Activated T-helper 1 cell treated with Interleukin-2 at 50 U/mL for 16 hours (primary cell): ENCODE measurements at regions not wholly inside any gene's neighbourhood (a gene's known extent, or its start where the extent isn't known, plus 50 kb on each side); places are given as distances from the start of the nearest gene placed in this dataset.
"Not testable (repeated sequence)": the region's sequence is repeated elsewhere in the genome, so short reads cannot be mapped to it uniquely, and the experiment has no call there.

Experiments
- DNase-seq: peaks from one replicate; pipeline ENCODE4 v3.0.0-alpha.2; 2020; ENCODE audit warnings: low read depth

DNA sequence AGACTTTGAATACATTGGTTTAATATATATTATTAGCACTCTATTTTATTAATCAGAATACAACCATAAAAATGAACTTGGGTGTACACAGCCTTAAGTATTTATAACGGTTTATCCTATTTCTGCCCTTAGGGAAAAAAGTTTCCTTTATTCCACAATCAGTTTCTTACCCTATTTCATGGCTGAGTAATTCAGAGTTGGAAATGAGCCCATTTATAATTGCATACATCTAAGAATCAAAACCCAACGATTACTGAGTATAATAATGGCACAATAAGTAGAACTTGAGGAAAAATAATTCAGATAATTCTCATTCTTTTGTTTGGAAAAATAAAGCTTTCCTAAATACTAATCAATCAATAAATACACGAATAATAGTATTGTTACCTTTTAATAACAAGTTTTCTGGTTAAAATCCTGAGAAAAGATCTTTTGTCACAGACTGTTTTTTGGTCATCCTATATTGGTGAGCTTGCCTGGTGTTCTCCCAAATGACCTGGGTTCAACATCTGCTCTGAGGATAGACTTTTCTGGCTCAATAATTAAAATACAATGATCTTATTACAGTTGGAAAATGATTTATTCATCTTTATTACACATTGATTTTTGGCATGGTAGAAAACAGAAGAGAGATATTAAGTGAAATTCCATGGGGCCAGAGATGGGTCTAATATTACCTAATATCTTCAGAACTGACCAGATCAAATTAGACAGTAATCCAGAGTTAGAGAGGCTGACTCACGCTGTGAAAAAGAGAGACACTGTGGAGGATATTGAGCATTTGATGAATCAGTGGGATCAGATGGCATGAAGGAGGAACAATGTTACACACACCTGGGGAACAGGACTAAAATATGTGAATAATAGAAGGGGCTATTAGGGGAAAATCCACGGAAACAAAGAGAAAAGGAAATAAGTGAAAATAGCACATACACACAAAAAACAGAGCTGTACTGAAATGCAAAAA is 162.1 kb upstream of the TBX18 start:
- DNase-seq: no peak

DNA sequence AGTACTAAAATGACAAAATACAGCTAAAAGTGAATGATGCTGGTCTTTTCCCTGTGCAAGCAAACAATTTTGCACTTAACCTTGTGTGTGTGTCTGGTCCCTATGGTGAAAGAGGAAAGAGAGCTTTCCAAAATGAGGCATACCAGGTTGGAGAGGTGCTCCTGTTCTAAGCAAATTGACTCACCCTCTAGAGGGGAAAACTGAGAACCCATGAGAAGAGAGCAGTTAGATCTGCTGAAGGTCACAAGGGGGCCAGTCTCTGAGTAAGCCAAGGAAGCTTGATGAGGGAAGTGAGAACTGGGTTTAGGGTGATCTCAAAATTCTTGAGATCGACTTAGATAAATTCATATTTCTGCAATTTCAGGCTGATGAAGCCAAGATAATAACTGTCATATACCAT is 157.5 kb upstream of the TBX18 start:
- DNase-seq: no peak

DNA sequence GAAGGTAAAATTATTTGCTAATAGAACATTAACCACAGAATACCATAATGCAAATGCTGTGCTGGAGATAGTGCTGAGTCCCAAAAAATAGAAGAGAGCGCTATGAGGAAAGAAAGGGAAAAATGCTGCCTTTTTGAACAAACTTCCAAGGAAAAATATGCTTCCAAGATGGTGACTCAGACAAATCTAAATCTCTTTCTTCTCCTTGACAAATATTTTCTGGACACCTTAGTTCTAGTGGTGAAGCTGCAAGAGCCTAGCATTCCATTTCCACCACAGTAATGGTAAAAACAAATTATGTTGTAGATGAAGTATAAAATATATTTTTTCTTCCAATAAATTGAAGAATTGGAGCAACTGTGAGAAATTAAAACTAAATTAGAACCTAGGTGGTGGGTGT is 155.6 kb upstream of the TBX18 start:
- no peak for DNase-seq

DNA sequence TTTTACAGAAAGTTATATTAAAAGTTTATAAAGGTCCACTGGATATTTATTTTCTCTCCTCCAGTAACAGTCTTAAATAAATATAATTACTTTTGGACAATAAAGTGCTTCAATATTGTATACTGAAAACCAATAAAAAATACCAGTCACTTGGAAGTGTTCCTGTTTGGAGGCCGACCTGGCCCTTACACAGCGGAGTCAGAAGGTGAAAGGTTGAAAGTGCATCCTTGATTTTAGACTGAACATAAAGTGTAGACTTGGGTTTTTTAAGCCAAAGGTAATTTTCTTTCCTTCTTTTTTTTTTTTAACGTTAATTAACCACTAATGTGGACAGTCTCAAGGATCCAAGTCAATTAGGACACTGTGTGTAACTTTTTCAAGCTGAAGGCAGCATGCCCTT is 152.3 kb upstream of the TBX18 start:
- no peak for DNase-seq

DNA sequence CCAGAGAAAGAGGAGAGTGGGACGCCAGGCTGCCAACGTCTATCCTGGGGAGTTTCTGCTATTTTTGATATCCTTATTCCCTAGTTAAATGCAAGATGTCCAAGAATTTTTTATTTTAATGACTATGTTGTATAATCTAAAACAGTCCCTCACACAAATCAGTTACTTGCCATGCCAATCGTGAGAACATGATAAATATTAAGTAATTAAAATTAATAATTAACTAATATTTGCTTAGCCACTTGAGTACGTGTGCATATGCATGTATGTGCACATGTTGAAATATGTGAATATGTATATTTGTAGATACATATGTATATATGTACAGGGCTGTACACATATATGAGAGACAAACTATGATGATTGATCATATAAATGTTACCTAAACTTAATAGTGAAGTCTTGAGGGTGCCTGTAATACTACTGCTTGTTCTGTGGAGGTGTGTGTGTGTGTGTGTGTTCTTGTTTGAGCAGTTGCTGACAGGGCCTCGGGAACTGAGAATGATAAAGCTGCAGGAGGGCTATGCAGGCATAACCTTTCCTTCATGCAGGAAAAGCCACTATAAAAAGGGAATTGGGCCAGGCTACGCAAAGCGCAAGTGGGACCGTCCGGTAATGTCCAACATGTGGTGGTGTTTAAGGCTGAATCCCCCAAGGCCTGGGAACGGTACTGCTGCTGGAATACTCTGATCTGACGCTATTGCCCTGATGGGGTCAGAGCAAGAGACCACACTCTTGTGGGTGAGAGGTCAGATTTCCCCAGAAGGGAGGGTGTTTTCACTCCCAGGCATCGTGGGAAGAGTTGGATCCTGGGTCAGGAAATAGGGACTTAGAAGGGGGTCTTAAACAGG is 148.3 kb upstream of the TBX18 start:
- no peak for DNase-seq

DNA sequence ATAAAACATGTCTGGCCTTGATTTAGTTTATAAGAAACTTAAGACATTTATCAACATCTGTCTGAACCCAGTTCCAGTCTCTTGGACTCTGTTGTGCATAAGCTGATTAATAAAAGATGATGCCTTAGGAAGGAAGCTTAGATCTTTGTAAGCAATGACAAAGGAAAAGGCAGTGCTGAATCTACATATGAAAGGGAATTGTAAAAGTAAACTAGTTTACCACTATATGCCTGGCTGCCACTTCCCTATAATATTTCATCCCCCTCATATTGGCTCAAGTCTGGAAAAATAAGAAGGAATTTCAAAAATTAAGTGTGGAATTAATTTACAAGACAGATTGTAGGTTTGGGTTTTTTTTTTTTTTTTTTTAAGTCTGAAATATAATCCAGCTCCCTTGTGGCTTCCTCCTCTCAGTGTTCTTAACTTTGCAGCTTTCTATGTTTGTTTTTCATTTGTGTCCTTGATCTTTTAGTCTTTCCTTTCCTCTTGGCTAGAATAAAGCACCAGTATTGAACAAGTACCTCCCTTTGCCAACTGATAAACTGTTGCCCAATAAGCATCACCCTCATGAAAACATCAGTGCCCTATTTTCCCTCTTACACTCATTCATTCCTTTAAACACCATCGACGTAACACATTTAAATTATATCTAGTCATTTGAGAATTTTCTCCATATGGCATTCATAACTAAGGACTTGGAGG is 146.7 kb upstream of the TBX18 start:
- DNase-seq: no peak

DNA sequence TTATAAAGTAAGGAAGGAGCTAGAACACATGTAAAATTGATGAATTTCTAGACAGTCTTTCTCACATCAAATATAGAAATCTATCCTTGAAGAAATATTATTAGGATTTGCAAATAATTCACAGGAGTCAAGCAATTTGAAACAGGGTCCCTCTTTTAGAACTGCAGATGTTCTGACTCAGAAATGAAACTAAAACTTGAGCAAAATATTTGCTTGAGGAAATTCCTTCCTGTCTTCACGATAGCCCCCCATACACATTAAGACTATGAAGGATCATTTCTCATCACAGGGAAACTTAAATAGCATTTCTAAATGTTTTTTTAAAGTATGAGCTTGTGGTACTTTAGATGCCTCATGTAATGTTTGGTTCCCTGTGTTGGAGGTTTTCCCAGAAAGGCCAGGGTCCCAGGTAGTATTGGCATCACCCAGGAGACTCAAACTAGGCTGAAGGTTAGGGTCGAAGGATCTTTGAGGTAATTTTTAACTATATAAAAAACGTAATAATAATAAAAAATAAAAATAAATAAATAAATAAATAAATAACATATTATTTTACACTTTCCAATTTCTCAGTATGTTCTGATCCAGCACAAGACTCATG is 144.0 kb upstream of the TBX18 start:
- no peak for DNase-seq

DNA sequence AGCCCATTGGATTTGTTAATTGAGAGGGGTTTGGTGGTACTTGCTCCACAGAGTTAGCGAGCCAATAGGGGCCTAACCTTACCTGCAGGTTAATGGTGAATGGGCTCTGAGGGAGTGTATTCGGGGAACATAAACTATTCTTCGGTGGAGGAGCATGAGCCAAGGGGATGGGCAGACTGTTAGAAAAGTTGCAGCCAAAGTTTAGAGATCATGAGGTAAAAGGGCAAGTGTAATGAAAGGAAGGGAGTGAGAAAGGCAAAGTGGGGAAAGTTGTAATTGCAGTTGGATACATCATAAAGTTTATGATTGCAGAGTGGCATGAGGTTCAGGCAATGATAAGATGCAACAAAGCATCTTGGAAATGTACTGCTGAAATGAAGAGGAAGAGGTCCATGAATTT is 142.1 kb upstream of the TBX18 start:
- DNase-seq: no peak

DNA sequence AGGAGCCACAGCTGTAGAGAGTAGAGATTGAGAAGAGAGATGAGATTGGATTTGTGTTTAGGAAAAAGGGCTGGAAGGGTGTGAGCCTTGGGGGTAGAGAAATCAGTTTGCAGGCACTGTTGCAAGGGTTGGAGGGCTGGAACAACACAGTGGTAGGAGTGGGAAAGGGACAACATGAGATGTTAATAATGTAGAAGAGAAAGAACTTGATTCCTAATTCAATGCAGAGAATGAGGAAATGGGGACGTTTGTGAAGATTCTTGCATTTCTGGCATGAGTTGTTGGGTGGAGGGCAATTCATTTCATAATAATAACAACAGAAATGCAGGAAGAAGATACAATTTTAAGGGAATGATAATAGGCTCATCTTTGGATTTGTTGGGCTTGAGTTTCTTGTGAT is 141.4 kb upstream of the TBX18 start:
- no peak for DNase-seq

DNA sequence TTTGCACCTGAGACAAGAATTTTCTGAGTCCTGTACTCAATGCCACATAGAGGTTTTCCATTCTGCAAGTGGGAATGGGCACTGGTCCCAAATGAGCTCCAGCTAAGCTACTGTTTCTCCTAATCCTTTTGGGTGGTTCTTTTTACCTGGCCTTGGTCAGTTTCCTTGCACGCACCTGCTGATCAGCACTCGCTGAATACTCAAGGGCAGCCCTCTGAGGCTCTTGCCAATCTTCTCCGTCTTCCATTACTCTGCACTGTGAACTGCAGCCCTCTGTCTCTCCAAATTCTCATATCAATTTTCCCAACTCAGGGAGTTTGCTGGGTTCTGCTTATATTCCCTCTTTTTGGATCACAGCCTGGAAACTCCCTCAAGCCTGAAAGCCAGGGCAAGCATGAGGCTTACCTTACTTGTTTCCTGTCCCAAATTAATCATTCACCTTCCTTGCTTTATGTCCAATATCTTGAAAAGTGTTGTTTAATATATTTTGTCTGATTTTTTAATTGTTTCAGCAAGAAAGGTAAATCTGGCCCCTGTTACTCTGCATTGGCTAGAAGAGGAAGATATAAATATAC is 138.0 kb upstream of the TBX18 start:
- DNase-seq: no peak

DNA sequence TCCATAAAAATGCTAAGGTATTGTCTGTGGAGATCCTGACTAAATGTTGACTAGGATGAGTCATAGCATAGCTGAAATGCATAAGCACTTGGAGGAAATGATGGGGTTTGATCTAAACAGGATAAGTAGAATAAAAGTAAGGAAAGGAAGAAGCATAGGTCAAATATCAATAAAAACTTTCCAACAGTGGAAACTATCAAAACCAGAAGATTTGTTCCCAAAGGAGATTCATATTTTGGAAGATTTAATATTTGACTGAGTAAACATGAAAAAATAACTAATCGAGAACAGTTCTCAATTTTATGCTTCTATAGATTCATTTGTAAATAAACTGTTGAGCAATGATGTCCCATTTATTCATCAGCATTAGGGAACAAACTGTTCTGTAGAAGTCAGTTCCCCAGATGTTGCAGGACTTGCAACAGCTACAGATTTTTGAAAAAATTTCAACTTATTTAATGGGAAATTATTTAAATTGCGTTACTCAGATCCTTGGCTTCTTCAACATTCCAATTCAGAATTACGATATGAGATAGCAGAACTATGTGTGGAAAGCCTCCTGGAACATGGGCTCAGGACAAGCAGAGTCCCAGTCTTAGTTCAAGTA is 133.7 kb upstream of the TBX18 start:
- DNase-seq: no peak

DNA sequence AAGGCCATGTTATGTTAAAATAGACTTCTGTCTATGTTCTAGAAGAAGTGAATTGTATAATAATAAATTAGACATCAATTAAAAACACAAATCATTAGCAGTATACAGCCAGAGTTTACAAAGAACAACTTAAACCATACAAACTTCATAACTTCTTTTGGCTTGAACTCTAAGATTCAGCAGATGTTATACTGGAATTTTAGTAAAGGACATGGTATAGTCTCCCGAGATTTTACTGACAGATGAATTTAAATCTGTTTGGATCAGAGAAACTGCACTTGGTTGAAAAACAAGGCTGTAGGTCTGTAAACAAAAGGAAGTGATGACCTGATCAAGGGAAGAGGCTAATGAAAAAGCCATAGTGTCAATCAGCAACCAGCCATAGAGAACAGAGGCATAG is 132.6 kb upstream of the TBX18 start:
- DNase-seq: no peak

DNA sequence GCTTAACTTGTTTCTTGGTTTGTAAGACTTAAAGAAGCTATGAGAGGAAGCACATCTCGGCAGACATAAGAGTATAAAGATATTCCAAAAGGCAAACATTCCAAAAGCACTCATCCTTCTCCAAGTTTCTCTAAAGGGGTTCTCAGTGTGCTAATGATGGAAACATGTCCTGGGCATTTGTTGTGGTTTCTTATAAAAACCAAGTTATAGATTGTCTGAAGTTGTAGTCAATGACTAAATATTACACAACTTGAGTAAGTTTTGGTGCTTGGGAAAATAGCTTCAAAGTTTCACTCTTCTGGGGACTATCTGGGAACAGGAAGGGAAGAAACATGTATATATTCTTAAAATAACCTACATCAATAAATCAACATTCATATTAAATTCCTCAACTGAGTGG is 128.3 kb upstream of the TBX18 start:
- DNase-seq: no peak

DNA sequence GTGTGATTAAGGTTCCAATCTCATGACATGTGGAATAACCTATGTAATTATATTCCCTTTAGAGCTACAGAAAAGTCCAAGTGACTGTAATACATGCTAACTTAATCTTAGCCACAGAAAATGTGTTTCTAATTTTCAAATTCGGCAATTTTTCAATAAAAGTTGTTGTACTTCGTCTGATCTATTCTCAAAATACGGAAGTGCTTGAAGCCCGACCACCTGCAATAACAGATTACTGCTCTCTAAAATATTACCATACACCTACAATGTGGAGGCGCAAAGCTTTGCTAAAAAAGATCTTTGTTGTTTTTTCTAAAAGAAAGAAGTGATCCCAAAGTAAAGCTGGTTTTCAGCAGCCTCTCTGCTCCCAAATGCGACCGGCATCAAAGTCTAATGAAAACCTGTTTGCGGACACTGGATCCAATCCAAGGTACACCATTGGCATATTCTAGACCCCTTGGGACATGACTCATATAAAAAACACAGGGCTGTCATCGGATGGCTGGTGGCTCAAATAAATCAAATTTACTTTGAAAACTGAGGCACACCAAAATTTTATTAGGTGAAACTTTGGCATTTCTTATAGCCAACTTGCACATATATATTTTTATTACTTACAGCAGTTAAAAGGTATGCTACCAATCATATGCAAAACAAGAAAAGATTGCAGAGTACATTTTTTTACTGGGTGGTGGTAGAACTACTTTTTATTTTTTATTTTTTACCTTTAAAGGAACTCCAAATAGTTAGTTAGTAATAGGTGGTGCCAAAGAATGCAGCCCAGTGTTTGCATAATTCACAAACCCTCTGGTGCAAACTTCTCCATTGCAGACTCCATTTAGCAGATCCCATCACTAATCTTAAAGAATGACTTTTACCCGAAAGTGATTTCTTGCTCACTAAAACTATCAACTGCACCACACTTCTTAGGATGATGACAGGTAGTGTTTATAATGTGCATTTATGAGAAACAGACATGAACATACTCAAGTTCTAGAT is 118.7 kb upstream of the TBX18 start:
- no peak for DNase-seq

DNA sequence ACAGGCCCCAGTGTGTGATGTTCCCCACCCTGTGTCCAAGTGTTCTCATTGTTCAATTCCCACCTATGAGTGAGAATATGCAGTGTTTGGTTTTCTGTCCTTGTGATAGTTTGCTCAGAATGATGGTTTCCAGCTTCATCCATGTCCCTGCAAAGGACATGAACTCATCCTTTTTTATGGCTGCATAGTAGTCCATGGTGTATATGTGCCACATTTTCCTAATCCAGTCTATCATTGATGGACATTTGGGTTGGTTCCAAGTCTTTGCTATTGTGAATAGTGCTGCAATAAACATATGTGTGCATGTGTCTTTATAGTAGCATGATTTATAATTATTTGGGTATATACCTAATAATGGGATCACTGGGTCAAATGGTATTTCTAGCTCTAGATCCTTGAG is 115.0 kb upstream of the TBX18 start:
- DNase-seq: not testable (repeated sequence)

DNA sequence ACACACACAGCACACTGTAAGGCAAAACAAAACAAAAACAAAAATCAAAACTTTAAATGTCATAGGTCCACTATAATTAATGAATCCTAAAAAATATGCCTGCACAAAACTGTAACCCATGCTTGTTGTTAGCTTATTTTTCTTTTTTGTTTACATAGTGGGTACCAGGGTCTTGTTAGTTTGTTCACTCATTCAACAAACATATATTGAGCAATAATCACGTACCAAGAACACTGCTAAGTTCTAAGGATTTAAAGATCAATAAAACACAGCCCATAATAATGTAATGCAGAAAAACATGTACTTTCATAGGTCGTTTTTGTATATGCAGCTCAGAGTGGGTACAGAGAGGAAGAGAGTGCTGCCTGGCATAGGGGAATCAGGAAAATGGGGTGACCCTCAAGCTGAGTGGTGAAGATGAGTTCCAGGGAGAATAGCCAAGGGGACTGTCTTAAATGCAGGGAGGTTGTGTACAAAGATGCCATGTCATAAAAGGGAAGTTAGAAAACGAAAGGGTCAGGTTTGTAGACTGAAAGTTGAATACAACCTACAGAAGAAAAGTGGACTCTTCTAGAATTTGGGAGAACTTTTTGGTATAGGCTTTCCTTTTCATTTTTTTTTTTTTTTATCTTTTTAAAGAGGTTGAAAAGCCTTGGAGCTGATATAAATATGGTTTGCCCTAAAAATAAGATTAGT is 113.3 kb upstream of the TBX18 start:
- DNase-seq: no peak

DNA sequence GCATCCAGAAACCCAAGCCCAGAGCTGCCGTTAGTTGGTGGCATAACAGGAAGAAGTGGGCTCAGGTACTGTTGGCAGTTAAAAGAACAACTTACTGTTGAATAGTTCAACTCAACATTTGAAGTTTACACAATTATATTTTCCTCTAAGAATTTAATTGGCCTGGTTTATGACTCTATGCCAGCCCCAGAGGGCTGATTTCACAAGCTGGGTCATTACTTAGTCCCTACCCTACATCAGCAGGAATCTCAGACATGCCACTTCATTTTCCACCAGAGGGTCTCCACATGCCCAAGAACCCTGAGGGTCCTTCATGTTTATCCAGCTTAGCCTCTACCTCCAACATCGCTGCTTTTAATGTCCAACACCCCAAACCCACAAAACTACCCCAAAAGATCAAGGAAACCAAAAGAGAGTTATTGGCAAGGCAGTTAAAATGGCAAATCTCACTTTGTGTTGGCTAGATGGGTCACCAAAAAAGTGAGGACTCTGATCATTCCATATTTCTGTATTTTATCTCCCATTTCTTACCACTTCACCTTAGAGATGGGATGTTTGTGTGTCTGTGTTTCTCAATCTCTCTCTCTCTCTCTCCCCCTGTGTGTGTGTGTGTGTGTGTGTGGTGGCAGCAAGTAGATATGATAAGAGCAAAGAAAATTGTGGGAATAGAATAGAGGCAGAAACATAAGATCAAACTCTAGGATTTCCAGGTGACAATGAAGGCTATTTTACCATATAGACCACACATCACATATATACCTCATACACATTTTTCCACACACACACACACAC is 112.5 kb upstream of the TBX18 start:
- no peak for DNase-seq

DNA sequence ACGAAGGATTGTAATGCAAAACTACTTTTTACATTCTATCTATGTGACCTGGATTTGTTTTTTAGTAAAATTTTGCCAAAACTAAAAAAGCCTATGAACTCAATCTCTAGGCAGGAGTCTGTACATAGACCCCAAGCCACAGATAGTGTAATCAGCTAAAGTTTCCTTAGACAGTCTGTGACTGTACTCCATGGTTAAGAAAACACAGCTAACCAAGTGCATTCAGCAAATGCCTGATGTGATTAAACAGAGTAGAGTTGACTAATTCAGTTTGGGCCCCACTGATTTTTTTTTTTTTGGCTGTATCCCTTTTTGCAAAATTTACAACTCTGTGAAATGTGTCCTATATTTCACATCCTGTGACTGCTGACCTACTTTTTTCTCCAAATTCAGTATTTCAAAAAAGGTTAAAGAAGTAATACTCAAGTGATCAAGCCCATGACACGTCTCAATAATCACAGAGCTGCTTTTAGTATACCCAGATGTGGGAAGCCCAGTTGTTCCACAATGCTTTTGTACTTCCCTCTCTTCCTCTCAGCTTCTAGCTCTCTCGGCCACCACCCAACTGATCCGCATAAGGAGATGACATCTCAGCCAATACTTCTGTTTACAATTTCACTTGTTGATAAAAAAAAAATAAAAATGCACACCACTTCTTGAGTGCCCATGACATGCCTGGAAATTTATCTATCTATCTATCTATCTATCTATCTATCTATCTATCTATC is 108.8 kb upstream of the TBX18 start:
- no peak for DNase-seq
